ENCODE measurements at regions not wholly inside any gene's neighbourhood (a gene's known extent, or its start where the extent isn't known, plus 50 kb on each side); places are given as distances from the start of the nearest gene placed in this dataset.

GRCh38 chr14:30114051-30114450, 186.4 kb upstream of the PRKD1 start:
- no peak for ATAC-seq
- no peaks in the 10 kb centered on the region for H3K9me3 Mint-ChIP-seq
- peaks cover 6% of the 10 kb centered on the region; the same call in 1 of the 2 replicates for H3K4me1 ChIP-seq (ENCODE audit: insufficient read depth)

More at GRCh38 chr14:30114051-30114450, 186.4 kb upstream of the PRKD1 start:
- Mint-ChIP-seq H3K27ac (no peak overlapping the region), H3K4me3 (no peak overlapping the region), H3K27me3 (ENCODE audit: insufficient read depth, low read depth, poor library complexity) (peaks cover 2% of the 10 kb centered on the region), H3K4me1 (peaks cover 9% of the 10 kb centered on the region), H3K36me3 (ENCODE audit: low read depth) (no peaks in the 10 kb centered on the region)
- Histone ChIP-seq H3K27me3 (ENCODE audit: insufficient read depth) (0 out of 2 replicates have a peak, but pooled peaks cover 3% of the 10 kb centered on the region), H2AFZ (no peak overlapping the region), H3K4me3 (no peak overlapping the region), H3K27ac (ENCODE audit: low read depth) (no peak overlapping the region), H3K79me2 (replicated peaks; ENCODE audit: insufficient read depth) (no peaks in the 10 kb centered on the region), H3K9me2 (ENCODE audit: insufficient read depth) (no peaks in the 10 kb centered on the region), H4K20me1 (replicated peaks; ENCODE audit: insufficient read depth) (no peaks in the 10 kb centered on the region), H3F3A (replicated peaks; ENCODE audit: low read depth) (no peaks in the 10 kb centered on the region), H3K4me2 (no peak overlapping the region), H3K36me3 (ENCODE audit: insufficient read depth) (no peaks in the 10 kb centered on the region)
- no peak for TF ChIP-seq REST (IDR thresholded peaks at IDR 0.05; ENCODE audit: unreplicated experiment)
- no peak for TF ChIP-seq NANOG (IDR thresholded peaks at IDR 0.05; ENCODE audit: borderline replicate concordance)
- TF ChIP-seq ZNF114 (CRISPR knock-in tag; IDR thresholded peaks at IDR 0.05) = no peak
- TF ChIP-seq JUNB (IDR thresholded peaks at IDR 0.05; ENCODE audit: unreplicated experiment) = no peak
- TF ChIP-seq STAT1 (IDR thresholded peaks at IDR 0.05; ENCODE audit: unreplicated experiment) = no peak
- no peak for TF ChIP-seq ZNF462 (CRISPR knock-in tag; IDR thresholded peaks at IDR 0.05)
- no peak for TF ChIP-seq ZNF331 (CRISPR knock-in tag; IDR thresholded peaks at IDR 0.05; ENCODE audit: low read depth)
- TF ChIP-seq POLR2AphosphoS5 (IDR thresholded peaks at IDR 0.05; ENCODE audit: low read depth) = no peak
- DNase-seq (ENCODE audit: low spot score) = no peak

All from GM23338 (cell line).